Hematopoietic multipotent progenitor cell treated with erythropoietin and hydrocortisone succinate and interleukin-3 and kit ligand, for 17 days (in vitro differentiated cells): ENCODE measurements at regions not wholly inside any gene's neighbourhood (a gene's known extent, or its start where the extent isn't known, plus 50 kb on each side); places are given as distances from the start of the nearest gene placed in this dataset.
"Not testable (repeated sequence)": the region's sequence is repeated elsewhere in the genome, so short reads cannot be mapped to it uniquely, and the experiment has no call there.

Experiments
- DNase-seq: peaks from one replicate; pipeline ENCODE4 v3.0.0-alpha.2; 2015; ENCODE audit warnings: low spot score

- no peak for DNase-seq
Observed at GRCh38 chr7:65317372-65317771, 56.3 kb upstream of the ZNF92 start.

GRCh38 chr7:65310761-65311160 lies 62.9 kb upstream of the ZNF92 start:
- no peak for DNase-seq

DNA sequence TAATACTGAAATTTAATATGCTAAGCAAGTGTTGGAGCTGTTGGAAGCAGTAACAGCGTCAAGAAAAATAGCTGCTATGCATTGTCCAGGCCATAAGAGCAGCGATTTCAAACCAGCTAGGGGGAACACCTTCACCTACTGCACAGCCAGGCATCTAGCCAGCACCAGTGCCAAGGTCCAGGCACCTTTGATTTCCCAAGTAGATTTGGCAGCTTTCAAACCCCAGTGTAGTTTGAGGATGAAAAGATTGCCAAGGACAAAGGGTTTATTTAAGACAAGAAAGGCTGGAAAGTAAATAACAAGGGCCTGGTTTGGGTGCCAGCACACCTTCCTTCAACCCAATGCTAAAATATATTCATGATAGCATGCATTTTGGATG lies 65.4 kb upstream of the ZNF92 start:
- no peak for DNase-seq

GRCh38 chr7:65307651-65308299 lies 65.9 kb upstream of the ZNF92 start:
- DNase-seq, result peak; percentile 27

- DNase-seq, result no peak
Observed at GRCh38 chr7:65304175-65304574, 69.5 kb upstream of the ZNF92 start.

GRCh38 chr7:65302883-65303282 lies 70.8 kb upstream of the ZNF92 start:
- no peak for DNase-seq

DNA sequence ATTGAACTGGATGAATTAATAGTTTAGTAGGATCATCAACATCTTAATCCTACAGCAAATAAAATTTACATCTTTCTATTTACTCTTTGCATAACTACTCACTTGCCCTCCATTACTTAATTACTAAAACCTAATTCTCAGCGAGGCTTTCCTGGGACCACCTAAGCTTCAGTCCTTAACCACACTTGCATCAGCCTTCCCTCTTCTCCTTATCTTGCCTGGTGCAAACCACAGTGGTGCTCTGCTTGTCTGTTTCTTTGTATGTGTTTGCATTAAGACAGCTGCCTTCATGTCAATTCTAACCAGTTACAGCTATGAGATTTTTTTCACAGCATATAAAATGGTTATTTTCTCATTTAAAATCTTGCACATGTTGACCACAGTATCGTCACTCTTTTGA lies 72.6 kb upstream of the ZNF92 start:
- no peak for DNase-seq

DNA sequence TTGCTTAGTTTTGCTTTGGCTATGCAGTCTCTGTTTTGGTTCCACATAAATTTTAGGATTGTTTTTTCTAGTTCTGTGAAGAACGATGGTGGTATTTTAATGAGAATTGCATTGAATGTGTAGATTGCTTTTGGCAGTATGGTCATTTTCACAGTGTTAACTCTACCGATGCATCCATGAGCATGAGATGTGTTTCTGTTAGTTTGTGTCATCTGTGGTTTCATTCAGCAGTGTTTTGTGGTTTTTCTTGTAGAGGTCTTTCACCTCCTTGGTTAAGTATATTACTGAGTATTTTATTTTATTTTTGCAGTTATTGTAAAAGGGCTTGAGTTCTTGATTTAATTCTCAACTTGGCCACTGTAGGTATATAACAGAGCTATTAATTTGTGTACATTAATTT lies 78.2 kb upstream of the ZNF92 start:
- no peak for DNase-seq

- not testable (repeated sequence) for DNase-seq
Observed at GRCh38 chr7:65290340-65290739, 83.3 kb upstream of the ZNF92 start.

- DNase-seq, result no peak
Observed at GRCh38 chr7:65287023-65287422, 86.6 kb upstream of the ZNF92 start.

GRCh38 chr7:65285906-65286864 lies 87.5 kb upstream of the ZNF92 start:
- no peak for DNase-seq

DNA sequence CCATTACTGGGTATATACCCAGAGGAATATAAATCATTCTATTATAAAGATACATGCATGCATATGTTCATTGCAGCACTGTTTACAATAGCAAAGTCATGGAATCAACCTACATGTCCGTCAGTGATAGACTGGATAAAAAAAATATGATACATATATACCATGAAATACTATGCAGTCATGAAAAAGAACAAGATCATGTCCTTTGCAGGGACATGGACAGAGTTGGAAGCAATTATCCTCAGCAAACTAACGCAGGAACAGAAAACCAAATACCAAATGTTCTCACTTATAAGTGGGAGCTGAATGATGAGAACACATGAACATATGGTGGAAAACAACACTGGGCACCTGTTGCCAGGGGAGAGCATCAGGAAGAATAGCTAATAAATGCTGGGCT lies 88.4 kb upstream of the ZNF92 start:
- not testable (repeated sequence) for DNase-seq

- DNase-seq, result no peak
Observed at GRCh38 chr7:65279795-65280194, 93.9 kb upstream of the ZNF92 start.

GRCh38 chr7:65276822-65277221 lies 96.8 kb upstream of the ZNF92 start:
- DNase-seq, result no peak

- not testable (repeated sequence) for DNase-seq
Observed at GRCh38 chr7:65271502-65271901, 102.2 kb upstream of the ZNF92 start.

DNA sequence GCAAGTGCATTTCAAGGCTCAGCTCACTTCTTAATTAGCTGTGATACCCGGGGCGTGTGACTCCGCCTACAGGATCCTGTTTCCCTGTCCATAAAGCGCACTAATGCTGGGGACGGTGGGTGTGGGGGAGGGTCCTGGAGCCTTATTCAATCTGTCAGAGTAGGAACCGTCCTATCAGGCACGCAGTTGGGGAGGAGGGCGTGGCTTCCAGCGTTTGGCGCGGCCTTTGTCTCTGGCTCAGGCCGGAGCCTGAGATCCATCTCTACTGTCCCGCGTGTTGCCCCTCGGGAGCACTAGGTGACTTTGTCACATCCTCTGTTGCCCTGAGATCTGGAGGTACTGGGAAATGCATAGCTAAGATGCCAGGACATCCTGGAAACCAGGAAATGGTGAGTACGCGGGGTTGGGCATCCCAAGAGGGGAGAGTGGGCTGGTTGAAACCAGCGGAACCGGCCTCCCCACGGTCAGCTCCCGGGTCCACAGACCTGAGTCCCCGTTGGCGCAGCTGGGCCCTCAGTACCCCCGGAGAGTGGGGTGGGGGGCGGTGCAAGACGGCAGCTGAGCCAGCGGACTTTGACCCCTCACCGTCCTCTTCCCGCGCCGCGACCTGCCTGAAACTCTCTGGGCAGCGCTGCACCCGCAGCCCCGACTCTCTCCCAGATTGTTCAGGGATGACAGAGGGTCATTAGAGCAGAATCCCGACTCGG lies 104.4 kb upstream of the ZNF92 start:
- no peak for DNase-seq

GRCh38 chr7:65268782-65269149 lies 104.9 kb upstream of the ZNF92 start:
- DNase-seq, result no peak

- no peak for DNase-seq
Observed at GRCh38 chr7:65265933-65266519, 107.6 kb upstream of the ZNF92 start.

DNA sequence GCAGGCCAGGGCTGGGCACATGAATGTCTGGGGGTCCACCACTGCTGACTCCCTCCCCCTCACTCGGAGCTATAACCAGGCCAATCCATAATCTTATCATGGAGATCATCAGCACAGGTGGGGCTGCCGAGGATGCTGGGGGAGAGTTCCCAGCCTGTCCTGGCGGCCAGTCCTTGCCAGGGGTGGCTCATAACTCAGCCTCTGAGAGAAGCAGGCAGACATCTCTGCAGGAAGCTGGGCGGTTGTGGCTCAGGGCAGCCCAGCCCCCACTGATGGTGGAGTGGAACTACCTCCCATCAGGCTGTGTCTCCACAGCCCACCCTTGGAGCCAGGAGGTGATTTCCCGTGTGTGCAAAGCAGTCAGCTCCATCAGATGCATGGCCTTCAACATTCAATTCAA lies 109.4 kb upstream of the ZNF92 start:
- DNase-seq, result no peak

- DNase-seq, result not testable (repeated sequence)
Observed at GRCh38 chr7:65260673-65261072, 113.0 kb upstream of the ZNF92 start.

DNA sequence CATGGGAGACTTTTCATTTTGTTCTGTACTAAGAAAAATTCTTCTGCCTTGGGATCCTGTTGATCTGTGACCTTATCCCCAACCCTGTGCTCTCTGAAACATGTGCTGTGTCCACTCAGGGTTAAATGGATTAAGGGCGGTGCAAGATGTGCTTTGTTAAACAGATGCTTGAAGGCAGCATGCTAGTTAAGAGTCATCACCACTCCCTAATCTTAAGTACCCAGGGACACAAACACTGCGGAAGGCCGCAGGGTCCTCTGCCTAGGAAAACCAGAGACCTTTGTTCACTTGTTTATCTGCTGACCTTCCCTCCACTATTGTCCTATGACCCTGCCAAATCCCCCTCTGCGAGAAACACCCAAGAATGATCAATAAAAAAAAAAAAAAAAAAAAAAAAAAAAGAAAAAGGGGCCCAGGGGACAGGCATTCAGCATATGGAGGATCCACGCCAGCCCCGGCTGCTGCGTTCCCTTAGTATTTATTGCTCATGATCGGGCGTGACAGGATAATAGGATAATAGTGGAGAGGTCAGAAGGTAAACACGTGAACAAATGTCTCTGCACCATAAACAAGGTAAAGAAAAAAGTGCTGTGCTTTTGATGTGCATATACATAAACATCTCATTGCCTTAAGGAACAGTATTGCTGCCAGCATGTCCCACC lies 113.7 kb upstream of the ZNF92 start:
- not testable (repeated sequence) for DNase-seq

DNA sequence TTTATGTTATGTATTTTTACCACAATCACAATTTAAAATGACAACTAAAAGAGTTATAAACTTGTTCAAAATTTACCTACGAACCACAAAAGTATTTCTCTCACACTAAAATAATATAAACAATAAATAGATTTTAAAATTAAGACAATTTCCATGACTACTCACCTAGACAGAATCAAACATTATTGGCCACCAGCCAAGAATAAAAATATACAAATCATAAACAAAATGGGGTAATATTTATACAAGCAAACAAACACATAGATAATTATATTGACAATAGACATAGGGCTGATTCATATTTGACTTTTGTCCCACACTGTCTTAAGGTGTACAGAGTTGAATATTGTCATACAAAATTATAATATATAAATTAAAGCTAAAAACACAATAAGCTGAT lies 119.6 kb upstream of the ZNF92 start:
- DNase-seq, result no peak
